Astrocyte of the cerebellum (primary cell): ENCODE measurements at regions not wholly inside any gene's neighbourhood (a gene's known extent, or its start where the extent isn't known, plus 50 kb on each side); places are given as distances from the start of the nearest gene placed in this dataset.
A peak's percentile ranks its signal among the peaks of the same experiment; 100 is the strongest.
"Not testable (repeated sequence)": the region's sequence is repeated elsewhere in the genome, so short reads cannot be mapped to it uniquely, and the experiment has no call there.

Experiments used
- DNase-seq: peaks from one replicate; pipeline ENCODE4 v3.0.0-alpha.2; 2011; ENCODE audit warnings: low read depth
- H3K4me3 ChIP-seq: 2 replicates; pipeline ENCODE4 v1.5.1; 2011; ENCODE audit warnings: mild to moderate bottlenecking, low read depth, low read length, moderate library complexity
- in situ Hi-C: cut with HindIII; loops from 2 replicates; pipeline ENCODE4 v1.10.0; 2017; ENCODE audit warnings: low sequenced_read_pairs
- TF ChIP-seq, protein P1 (sequence below): IDR thresholded peaks from 2 replicates; pipeline ENCODE4 v1.5.1; 2012; ENCODE audit warnings: low read length, low read depth, moderate library complexity, mild to moderate bottlenecking; ENCODE audit errors: missing control alignments

DNA sequence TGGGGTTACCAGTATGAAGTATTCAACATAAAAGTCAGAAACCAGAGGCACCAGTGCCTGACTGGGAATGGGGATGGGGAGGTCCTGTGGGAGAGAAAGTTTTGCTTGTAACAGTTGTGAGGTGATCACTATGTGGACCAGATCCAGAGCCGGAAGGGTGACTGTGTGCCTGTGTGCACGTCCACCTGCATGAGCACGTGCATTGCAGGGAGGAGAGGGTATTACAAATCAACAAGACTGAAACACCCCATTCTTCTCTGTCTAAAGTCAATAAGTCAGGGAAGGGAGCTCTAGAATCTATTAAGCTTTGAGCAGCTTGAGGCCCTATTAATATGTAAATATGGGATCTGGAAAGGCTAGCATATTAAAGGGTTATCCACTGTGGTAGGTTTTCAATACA is 241.0 kb upstream of the ACVR2A start:
- TF ChIP-seq, protein P1, sequence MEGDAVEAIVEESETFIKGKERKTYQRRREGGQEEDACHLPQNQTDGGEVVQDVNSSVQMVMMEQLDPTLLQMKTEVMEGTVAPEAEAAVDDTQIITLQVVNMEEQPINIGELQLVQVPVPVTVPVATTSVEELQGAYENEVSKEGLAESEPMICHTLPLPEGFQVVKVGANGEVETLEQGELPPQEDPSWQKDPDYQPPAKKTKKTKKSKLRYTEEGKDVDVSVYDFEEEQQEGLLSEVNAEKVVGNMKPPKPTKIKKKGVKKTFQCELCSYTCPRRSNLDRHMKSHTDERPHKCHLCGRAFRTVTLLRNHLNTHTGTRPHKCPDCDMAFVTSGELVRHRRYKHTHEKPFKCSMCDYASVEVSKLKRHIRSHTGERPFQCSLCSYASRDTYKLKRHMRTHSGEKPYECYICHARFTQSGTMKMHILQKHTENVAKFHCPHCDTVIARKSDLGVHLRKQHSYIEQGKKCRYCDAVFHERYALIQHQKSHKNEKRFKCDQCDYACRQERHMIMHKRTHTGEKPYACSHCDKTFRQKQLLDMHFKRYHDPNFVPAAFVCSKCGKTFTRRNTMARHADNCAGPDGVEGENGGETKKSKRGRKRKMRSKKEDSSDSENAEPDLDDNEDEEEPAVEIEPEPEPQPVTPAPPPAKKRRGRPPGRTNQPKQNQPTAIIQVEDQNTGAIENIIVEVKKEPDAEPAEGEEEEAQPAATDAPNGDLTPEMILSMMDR, result no peak
- DNase-seq, result no peak
- in situ Hi-C loops, result no loop called here
- H3K4me3 ChIP-seq, result no peak overlapping the region

DNA sequence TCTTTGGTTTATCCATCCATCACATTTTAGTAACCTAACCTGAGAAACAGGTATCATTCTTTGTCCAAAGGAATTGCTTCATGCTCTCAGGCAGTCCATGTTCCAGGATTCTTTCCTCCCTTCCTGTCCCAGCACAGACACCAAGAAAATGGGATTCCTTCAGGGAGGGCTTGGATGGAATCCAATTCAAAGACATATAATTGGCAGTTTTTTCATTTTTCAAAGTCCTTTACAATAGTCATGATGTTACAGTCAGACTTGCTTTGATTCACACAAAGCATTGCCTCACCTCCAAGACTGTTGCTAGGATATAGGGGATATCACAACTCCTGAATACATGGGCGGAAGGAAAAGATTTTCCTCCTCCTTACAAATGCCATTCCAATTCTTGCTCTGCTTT is 241.4 kb upstream of the ACVR2A start:
- in situ Hi-C loops, result no loop called here
- no peak for DNase-seq

DNA sequence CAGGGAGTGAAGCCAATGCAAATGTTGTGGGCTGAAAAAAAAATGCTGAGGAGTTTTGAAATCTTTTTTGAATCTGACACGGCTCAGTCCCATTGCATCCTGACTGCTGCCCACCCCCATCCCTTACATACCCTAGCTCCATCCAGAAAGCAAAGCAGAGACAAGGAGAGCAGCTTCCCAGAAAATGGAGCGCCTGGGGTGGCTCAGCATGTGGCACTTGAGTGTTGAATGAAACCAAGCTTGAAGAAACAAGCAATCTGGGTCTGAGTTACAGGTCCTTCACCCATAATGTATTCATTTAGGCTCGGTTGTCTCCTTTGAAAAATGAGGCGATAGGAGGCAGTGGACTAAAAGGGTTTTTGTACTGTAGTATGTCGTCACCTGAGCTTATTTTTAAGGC is 244.2 kb upstream of the ACVR2A start:
- no peak overlapping the region for H3K4me3 ChIP-seq
- no peak for DNase-seq
- TF ChIP-seq, protein P1, result no peak
- in situ Hi-C loops, result no loop called here

More for the DNA sequence above, 241.4 kb upstream of the ACVR2A start:
- no peak overlapping the region for H3K4me3 ChIP-seq
- TF ChIP-seq, protein P1, result no peak

DNA sequence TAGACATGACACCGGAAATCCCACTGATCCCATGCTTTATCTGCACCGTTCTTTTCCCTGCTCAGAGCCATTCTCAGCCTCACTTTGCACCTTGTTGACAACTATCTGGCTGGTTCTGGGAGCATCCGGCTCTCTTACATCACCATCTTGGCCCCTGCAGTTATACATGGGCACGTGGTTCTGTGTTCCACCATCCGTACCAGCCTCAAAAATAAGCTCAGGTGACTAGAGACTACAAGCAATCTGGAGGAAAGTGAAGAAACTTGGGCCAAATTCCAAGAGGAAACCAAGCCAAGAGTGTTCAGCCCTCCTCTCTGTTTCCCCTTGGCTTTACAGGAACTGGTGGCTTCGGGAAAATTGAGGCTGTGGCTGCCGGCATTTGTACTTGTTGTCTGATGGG is 244.6 kb upstream of the ACVR2A start:
- in situ Hi-C loops, result no loop called here
- DNase-seq, result peak; percentile 43
- H3K4me3 ChIP-seq, result no peak overlapping the region
- TF ChIP-seq, protein P1, result no peak

DNA sequence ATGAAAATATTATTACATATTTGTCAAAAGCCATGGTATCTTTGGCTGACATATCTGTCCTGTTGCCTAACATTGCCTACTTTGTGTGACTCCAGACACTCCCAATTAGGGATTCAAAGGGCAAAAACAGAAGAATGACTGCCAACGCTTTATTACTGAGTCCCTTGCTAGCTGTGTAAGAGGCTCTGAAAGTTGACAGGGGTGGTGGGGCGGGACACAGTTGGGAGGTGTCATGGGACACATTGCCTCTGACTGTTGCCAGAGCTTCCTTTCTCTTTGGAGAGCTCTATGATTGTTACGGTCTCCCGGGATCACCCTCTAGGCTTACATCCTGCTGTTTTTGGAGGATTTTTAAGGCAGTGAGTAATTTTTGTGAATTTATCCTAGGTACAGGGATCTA is 249.6 kb upstream of the ACVR2A start:
- TF ChIP-seq, protein P1, result no peak
- H3K4me3 ChIP-seq, result no peak overlapping the region
- no peak for DNase-seq
- in situ Hi-C loops, result no loop called here

DNA sequence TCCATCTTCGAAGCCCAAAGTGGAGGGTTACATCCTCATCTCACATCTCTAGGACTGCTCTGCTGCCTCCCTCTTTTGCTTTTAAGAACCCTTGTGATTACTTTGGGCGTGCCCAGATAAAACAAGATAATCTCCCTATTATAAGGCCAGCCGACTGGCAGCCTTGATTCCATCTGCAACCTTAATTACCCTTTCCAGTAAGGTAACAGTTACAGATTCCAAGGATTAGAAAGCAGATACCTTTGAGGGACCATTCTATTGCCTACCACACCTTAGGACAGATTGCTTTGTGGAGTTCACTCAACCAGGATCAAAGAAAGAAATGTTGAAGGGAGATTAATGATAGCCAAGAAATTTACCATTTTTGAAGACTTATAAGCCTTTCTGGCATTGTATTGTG is 250.8 kb upstream of the ACVR2A start:
- TF ChIP-seq, protein P1, result no peak
- no peak for DNase-seq

DNA sequence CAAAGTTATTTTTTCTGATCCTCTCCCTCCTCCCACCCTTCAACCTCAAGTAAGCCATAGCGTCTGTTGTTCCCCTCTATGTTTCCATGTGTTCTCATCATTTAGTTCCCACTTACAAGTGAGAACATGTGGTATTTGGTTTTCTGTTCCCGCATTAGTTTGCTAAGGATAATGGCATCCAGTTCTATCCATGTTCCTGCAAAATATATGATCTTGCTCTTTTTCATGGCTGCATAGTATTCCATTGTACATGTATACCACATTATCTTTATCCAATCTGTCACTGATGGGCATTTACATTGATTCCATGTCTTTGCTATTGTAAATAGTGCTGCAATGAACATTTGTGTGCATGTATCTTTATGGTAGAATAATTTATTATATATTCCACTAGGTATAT is 252.0 kb upstream of the ACVR2A start:
- in situ Hi-C loops, DNase-seq, H3K4me3 ChIP-seq: not testable (repeated sequence)

More for the DNA sequence above, 250.8 kb upstream of the ACVR2A start:
- in situ Hi-C loops, result no loop called here
- no peak overlapping the region for H3K4me3 ChIP-seq
